A204.1 (cell line): ENCODE measurements at regions not wholly inside any gene's neighbourhood (a gene's known extent, or its start where the extent isn't known, plus 50 kb on each side); places are given as distances from the start of the nearest gene placed in this dataset.

ENCODE experiments used
- FAIRE-seq: peaks from 2 replicates; lab custom pipeline; 2012; peaks lifted over from hg19 to GRCh38; lab: Jason Lieb, UNC

DNA sequence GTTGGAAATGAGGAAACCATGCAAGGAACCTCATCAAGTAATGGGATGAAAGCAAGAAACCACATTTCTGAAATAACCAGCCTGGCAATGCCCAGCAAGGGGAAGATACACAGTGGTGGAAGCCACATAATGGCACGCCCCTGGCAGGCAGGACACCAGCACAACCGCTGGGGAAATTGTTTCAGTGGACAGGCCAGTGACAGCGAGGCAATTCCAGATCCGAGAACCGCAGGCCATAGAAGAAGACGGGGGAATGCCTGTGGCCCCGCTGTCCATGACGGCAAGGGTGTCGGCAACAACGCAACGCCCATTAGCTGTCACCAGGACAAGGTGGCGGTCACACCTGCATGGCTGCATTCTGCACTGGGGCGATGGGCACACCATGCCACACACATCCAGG lies 1389.6 kb downstream of the BRD1 start:
- no peak for FAIRE-seq

DNA sequence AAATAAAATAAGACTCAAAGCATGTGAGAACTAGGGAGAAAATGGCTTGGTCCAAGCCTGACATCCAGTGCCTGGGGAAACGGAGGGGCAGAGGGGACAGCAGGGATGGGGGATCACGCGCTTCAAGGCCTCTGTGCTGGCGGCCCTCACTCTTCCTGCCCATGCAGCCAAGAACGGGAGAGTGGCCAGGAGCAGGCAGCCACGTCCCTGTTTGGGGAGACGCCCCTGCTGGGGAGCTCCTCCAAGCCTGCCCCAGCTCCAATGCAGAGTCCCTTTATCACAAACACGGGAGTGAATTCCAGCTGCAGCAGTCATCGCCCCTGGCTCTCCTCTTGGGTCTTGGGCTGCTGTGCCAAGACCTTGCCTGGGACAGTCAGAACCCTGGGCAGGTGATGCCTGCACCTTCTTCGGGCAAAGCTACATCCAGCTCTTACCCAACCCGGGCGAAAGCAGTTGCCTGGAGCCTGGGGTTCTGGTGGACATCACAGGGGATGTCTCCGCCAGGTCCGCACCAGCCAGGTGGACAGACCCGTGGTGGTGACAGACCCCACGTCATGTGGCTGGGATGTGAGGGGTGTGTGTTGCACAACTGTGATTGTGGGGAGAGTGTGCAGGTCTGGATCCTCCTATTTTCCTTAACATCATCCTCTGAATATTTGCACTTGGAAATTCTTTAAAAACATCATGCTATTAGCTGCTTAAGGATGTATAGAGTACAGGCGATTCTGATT lies 1391.3 kb downstream of the BRD1 start:
- no peak for FAIRE-seq

DNA sequence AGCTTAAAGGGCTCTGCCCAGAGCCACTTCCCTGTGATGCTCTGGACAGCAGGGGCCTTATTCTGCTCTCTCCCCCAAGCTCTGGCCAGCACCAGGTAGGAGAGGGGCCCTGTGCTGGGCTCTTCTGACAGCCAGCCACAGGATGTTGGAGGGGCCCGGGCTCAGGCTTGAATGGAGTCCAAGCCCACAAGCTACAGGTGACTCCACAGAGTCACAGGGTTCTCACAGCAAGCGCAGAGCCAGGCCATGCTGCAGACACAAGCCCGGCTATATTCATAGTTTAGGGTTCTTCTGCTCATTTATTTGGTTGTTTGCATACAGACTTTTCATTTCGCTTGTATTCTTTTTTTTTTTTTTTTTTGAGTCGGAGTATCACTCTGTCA lies 1392.8 kb downstream of the BRD1 start:
- no peak for FAIRE-seq

DNA sequence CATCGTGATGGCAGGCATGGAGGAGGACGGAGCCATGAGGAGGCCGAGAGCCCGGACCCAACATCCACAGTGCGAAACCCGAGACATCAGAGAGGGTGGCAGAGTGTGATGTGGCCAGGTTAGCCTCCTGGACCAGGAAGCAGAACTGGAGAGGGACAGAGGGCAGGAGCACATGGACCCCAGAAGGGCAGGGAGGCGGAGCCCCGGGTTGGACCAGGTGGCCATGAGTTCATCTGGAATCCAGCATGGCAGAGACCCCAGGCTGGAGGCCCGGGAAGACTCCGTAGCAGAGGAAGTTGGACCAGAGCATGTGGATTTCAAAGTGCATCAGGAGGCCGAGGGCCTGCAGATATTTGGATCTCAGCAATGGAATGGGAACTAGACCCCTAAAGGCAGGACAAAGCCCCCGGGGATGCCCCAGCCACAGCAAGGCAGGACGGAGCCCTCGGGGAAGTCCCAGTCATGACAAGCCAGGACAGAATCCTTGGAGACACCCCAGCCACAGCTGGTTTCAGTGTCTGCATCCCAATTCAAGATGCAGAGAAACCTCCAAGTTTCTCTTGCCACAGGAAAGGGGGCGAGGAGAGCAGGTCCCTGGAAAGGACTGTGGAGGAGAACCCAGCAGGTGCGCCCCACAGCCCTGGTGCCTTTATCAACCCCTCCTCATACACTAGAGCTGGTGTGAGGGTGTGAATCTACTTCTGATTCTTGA lies 1393.4 kb downstream of the BRD1 start:
- no peak for FAIRE-seq

DNA sequence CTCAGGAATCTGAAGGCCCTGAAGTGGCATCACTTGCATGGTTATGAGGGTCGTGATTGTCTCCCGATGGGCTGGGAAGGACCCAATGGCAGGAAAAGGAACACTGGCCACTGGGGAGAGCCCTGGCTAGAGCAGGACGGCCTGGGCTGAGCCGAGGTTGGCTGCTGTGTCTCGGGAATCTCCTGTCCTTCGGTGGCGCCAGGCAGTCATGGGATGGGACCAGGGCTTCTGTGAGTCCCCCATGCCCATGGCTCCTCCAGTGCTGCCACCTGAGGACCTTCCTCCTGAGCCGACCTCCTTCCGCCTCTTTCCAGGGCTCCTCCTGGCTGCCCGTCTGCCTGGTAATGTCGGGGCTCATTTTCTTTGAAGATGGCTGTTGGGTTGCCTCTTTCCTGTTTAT lies 1394.0 kb downstream of the BRD1 start:
- no peak for FAIRE-seq

DNA sequence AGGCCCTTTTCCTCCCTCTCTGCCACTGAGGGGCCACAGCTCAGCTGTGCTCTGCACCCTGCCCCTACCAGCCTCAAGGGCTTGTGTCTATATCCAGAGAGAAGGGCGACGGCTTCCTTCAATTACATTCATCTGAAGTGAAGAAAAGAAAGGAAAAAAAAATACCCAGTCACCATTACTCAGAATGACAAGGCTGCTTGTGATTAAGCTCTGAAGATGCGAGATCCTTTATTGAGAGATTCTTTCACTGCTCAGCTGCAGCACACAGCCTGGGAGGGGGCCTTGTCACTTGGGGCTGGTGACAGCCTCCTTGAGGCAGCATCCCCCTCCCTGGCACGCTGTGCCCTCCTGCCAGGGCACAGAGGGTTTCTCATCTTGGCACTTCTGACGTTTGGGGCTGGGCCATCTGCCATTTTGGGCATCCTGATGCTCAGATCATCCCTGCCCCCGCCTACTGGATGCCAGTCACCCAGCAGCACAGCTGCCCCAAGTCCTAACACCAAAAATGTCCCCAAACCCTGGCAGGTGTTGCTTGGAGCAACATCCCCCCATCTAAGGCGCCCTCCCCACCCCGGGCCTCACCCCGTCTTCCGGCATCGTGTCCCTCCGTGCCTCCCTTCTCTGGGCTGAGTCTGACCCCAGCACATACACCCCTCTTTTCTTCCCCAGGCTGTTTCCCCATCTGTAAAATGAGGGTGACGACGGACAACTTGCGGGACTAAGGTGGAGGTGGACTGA lies 1394.7 kb downstream of the BRD1 start:
- FAIRE-seq, result no peak

DNA sequence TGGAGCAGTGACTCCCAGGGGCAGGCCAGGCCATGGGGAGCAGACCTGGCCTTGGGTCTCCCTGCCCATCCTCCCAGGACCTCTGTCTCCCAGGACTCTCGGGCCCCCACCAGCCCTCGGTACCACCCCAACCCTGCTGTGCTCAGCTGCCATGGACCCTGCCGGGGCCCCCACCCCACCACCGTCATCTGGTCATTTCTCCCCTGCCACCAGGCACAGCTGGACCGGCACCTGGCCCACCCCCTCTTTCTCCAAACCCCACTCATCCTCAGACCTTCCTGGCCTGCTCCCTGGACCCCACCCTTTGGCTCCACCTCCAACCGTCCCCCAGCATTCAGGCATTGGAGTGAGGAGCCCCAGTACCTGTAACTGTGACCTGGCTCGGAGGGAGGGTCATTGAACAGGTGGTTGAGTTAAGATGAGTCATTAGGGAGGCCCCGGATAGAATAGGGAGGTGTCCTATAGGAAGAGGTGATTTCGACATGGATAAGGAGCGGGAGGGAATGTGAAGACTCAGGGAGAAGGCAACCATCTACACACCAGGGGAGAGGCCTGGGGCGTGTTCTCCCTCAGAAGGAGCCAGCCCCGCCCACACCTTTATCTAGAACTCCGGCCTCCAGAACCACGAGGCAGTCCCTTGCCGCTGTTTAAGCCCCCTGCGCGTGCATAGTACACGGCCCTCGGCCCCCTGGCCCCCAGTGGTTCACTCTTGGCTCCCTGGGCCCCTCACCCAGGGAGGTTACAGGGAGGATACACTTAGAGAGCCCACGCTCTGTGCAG lies 1395.9 kb downstream of the BRD1 start:
- no peak for FAIRE-seq

DNA sequence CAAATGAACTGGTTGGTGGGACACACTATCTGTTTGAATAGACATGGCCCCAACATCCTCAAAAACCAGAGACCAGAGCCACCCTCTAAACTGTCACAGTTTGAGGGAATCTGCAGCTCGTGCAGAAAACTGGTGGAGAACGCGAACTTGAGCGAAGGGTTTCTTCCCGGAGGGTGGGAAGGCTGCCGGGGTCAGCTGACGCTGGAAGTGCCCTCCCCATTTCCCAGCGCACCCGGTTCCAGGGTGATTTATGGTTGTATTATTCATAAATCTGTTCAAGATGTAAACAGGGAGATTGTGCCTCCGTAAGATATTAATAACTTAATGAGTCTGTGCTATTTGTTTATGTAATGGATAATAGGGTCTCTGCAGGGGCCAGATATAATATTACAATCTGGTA lies 1396.7 kb downstream of the BRD1 start:
- FAIRE-seq, result no peak

DNA sequence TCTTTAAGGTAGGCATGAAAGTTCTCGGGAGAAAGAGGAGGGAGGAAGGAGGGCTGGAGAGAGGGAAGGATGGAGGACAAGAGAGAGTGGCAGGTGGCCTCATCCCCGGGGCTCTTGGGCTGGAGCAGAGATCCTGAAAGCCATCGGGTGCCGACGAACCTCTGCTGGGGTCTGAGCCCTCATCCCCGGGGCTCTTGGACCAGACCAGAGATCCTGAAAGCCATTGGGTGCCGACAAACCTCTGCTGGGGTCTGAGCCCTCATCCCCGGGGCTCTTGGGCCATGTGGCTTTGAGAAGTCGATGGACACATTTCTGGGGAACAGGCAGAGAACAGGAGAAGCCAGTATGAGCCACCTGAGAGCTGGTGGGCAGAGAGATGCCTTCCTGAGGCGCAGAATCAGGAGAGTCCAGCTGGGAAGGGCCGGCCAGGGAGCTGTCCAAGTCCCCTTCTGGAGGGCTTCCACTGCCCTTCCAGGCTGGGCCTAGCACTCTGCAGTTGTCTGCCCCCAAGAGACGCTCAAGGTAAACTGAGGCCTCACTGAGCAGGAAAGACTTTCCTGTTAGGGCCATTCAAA lies 1398.1 kb downstream of the BRD1 start:
- FAIRE-seq, result no peak

DNA sequence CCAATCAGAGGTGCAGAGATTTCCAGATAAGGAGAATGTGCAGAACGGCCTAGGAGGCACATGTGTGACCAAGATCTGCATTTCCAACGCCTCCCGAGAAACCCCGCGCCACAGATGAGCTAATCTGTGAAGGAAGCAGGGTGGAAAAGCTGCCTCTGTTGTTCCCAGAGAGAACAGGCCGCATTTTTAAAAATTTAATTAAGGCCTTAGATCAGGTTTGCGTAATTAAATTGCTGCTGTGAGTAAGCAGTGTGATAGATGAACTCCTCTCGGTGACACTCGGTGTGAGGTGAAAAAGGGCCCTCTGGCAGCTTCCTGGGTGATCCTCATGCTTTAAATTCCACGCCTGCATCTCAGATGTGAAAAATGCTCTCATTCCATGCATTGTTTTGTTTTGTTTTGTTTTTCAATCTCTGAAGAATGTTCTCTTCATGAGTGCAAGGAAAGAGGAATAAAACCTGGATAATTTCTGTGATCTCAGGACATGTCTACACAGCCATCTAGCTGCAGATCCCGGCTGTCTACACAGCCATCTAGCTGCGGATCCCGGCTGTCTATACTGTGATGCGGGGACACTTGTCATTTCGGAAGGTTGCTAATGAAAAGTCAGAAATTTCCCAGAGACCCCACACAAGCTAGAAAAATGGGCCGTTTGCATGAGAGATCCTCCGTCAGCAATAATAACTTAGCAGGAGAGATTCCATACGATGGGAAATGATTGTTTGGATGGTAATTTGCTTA lies 1398.9 kb downstream of the BRD1 start:
- FAIRE-seq, result no peak

DNA sequence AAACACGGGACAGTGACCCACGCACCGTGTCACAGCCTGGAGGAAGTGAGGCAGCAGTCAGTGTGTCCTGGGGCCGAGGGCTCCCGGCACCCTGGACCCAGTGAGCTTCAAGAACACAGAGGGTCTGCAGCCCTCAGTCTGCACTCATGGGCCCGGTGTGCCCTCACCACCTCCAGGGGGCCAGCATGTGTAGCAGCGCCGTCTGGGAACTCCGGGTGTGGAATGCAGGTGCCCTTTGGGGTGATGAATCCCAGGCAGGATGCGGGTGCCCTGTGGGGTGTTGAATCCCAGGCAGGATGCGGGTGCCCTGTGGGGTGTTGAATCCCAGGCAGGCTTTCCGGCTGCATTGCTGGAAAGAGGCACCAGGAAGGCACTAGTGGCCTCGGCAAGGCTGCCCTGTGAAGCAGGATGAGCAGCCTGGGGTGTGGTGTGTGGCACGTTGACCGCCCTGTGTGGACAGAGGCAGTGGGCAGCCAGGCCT lies 1399.9 kb downstream of the BRD1 start:
- no peak for FAIRE-seq

DNA sequence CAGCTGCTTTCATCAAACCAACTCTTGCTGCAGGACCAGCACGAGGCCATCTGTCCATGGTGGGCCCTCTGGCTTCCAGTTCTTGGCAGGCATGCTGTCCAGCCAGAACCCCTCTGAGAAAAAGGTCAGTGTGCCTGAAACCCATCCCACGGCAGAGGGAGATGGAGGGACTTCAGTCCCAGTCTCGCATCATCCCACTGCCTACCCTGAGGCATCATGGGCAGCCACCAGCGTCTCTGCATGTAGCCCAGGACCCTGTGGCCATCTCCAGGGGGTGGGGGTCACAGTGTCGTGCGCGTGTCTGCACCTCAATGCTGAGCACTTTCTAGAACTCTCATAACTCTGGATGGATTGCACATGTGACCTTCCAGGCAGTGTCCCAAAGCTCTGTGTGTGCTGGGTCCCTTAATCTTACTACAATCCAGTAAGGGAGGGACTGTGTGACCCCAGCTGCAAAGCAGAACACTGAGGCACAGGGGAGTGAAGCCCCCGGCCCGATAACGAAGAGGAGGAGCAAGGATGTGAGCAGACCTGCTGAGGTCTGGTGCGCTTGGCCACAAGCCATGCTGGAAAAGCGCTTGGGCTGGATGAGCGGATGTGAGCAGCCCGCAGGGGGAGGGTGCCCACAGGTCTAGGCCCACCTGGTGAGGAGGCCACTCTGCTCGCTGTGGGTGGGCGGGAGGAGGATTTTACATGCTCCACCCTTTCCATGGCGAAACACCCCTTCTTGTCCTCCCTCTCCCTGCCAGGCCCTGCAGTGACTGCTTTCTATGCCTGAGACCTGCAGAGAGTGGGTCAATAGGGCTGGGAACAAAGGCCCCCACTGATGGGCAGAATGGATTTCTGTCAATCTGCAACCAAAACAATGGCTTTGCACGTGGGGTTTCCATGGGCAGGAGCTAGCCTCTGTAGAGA lies 1401.0 kb downstream of the BRD1 start:
- no peak for FAIRE-seq

DNA sequence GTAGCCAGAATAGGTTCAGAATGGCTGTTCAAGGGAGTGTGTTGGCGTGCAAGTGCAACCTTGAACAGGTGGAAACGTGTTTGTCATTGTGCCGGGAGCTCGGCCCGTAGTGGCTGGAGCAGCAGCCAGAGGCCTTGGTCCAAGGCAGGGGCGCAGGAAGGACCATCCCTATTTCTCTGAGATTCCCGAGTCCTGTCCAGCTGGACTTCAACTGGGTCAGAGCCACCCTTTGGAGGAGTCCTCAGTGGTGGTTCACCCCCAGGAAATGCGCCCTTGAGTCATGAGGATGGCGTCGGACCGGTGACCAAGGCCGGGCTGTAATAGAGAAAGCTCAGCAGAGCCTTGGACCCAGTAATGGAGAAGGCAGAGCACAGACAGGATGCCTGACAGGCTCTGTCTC lies 1402.0 kb downstream of the BRD1 start:
- FAIRE-seq, result no peak

DNA sequence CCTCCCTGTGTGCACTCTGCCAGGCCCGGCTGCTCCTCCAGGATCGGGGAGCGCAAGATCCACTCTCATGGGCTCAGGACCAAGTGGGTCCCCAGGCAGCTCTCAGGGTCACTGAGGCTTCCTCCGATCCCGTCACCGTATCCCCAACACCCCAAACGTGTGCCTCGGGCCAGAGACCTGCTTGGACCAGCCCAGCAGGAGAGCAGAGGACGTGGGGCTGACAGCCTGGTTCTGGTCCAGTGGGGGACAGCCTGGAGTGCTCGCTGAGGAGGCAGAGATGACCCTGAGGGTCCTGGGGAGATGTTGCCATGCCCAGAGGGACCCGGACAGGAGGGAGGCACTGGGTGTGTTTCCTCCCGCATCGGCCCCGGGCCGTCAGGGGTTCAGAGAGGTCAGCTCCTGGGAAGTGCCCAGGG lies 1402.6 kb downstream of the BRD1 start:
- FAIRE-seq, result no peak

DNA sequence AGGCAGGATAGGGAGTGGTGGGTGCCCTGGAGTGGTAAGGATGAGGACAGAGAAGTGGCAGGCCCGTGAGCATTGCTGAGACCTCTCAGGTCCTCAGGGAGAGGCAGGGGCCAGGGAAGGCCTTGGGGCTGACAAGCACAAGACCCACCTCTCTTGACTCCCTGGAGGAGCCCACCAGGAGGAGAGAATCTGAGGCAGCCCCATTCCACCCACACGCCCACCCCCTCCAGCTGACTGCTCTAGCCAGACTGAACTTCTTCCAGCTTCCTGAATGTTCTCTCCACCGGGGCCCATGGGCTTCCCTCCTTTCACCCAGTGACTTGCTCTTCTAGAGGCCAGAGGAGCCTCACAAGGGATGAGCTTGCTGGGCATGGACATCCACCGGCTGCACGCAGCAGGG lies 1403.0 kb downstream of the BRD1 start:
- no peak for FAIRE-seq

DNA sequence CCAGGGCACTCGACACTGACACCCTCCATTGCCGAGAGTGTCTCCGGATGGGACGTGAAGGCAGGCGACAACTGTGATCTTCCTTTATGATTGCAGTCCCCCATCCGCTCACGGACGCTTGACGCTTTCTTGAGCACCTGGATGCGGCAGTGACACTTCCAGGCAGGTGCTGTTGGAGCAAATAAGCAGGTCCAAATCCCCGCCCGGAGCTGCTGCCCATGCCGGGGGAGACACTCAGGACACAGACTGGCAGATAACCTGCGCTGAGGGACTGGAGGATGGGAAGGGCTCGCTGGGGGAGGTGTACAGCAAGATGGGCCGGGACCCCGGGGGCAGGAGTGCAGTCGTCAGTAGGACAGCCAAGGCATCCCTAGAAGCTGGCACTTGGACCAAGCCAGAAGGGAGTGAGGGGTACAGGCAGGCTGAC lies 1403.5 kb downstream of the BRD1 start:
- no peak for FAIRE-seq

DNA sequence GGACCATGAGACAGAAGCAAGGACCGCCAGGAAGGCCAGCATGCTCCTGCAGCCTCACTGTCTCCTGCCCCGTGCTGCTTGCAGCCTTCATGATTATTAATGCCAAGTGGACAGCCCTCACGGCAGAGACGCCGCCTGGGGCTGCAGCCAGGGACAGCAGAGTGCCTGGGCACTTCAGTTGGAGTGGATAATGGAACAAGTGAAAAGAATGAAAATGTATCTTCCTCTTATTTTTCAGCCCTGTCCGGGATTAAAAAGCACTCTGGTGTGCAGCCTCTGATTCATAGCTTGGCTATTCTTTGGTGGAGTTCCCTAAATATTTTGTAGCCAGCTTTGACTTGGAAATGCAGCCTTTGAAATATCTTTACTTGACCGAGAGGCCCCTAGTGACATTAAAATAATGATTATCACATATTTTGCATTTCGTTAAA lies 1404.2 kb downstream of the BRD1 start:
- FAIRE-seq, result no peak

DNA sequence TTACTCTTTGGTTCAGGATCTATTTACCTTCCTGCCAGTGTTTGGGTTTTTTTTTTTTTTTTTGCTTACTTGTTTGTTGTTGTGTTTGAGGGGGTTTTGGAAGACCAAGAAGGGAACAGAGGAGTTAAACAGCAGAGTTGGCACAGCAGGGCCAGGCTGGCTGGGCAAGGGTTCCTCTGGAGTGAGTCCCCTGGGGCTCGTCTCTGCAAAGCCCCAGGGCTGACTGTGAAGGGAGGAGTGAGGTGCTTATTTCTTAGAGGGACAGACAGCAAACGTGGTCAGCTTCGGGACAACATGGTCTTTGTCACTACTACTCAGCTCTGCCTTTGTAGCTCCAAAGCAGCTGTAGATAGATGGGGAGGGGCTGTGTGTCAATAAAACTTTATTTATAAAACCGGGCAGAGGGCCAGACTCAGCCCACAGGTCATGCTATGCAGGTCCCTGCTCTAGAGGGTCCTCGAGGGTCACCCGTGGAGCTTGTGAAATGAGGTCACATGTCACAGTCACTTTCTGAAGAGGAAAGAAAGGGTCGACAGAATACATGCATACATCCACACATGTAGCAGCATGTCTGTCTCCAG lies 1404.7 kb downstream of the BRD1 start:
- no peak for FAIRE-seq

DNA sequence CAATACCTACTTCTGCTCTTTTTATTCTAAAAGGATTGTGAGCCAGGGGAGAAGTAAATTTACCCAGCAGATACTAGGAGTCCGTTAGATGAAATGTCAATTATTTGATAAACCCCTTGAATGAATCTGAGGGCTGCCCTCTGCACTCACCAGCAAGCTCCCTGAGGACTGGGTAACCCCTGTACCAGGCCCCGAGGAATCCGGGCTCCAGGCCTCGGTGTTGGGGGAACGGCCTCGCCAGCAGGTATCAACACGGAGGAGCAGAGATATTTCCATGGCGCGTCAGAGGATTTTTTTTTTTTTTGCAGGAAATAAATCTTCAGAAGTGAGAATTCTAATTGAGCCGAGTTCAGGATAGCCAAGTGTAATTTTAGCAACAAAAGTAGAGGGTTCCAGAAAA lies 1408.8 kb downstream of the BRD1 start:
- FAIRE-seq, result no peak
